SJSA1 (cell line): ENCODE measurements at regions not wholly inside any gene's neighbourhood (a gene's known extent, or its start where the extent isn't known, plus 50 kb on each side); places are given as distances from the start of the nearest gene placed in this dataset.

Experiments
- DNase-seq, 2 experiments: peaks; one replicate each; pipeline ENCODE4 v3.0.0-alpha.2; 2015 to 2020; ENCODE audit warnings: low spot score in 2 of 2, low read depth in 1 of 2
- H3K27ac ChIP-seq: fragments of 250-450 bp; sonication (Bioruptor Pico); 2 replicates; pipeline ENCODE4 v1.5.1; 2020; ENCODE audit warnings: mild to moderate bottlenecking, moderate library complexity
- H3K27me3 ChIP-seq: fragments of 250-450 bp; sonication (Bioruptor Pico); replicated peaks from 2 replicates; pipeline ENCODE4 v1.5.1; 2020; ENCODE audit warnings: mild to moderate bottlenecking, moderate library complexity
- H3K36me3 ChIP-seq: fragments of 250-450 bp; sonication (Bioruptor Pico); 2 replicates; pipeline ENCODE4 v1.5.1; 2020; ENCODE audit warnings: mild to moderate bottlenecking
- H3K4me1 ChIP-seq: fragments of 250-450 bp; sonication (Bioruptor Pico); replicated peaks from 2 replicates; pipeline ENCODE4 v1.6.1; 2021; ENCODE audit warnings: mild to moderate bottlenecking
- H3K4me3 ChIP-seq: fragments of 250-450 bp; sonication (Bioruptor Pico); 2 replicates; pipeline ENCODE4 v1.5.1; 2020; ENCODE audit warnings: mild to moderate bottlenecking
- H3K9me3 ChIP-seq: fragments of 250-450 bp; sonication (Bioruptor Pico); replicated peaks from 2 replicates; pipeline ENCODE4 v1.5.1; 2020; ENCODE audit warnings: mild to moderate bottlenecking

DNA sequence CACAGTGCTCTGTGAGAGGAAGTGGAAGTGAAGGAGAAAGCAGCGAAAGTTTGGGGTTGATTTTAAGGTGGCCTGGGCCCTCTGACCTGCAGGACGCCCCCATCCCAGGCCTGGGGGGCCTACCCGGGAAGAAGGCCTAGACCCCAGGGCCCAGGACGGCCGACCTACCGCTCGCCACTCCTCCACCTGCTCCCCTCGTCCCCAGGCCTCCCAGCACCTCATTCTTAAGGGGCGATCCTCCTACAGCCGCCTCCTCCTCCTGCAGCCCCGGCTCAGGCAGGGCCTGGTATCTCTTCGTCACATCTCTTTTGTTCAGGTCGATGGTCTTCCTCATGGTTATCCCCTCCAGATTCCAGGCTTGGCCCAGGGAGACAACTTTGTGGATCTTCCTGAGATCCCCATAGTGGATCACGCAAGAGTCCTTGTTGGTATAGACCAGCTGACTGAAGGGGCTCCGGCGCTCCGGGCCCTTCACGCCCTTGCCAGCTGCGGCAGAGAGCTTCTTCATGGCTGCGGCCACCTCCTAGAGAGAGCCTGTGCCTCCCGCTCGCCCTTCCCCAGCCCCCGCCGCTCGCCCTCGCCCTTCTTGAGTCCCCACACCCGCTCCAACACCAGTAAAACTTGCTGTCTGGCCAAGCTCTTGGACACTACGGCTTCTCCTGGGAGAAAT, 117.5 kb downstream of the OR13A1 start:
- H3K27me3 ChIP-seq: no peaks in the 10 kb centered on the region
- no peak overlapping the region for H3K4me3 ChIP-seq
- DNase-seq: no peak

DNA sequence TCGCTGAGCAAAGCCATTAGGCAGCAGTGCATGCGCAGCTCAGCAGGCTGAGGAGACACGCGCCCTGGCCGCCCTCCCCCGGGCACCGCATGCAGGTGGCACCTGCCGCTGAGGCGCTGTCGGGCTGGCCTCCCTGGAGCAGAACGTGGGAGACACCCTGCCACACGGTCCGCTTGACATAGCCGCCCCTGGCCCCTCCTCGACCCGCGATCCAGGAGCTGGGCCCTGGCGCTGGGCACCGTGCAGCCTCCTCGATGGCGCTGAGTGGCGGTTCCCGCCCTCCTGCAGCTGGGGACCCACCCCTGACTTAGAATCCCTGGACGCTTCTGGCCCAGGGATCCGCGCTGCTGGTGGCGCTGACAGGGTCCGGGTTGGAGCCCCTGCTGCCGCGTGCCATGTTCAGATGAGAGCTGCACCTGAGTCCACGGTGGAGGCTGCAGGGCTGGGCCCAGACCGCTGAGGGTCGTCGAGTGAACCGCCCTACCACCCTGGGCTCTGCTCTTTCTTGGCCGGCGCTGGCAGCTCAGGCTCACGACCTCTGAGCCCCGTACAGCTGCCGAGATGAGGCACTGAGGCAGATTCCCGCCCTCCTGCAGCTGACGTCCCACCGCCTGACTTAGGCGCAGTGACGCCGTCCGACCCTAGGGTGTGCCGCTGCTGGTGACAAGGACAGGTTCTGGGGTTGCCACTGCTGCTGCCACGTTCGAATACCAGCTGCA, 116.8 kb downstream of the OR13A1 start:
- Histone ChIP-seq H3K36me3 (no peaks in the 10 kb centered on the region), H3K9me3 (no peaks in the 10 kb centered on the region), H3K27me3 (no peaks in the 10 kb centered on the region), H3K4me3 (no peak overlapping the region), H3K4me1 (no peaks in the 10 kb centered on the region), H3K27ac (no peak overlapping the region)
- no peak for DNase-seq

More for the DNA sequence above, 117.5 kb downstream of the OR13A1 start:
- H3K36me3 ChIP-seq: no peaks in the 10 kb centered on the region
- no peaks in the 10 kb centered on the region for H3K4me1 ChIP-seq
- no peaks in the 10 kb centered on the region for H3K9me3 ChIP-seq
- no peak overlapping the region for H3K27ac ChIP-seq

GRCh38 chr10:45199205-45199740, 116.1 kb downstream of the OR13A1 start:
- no peak for DNase-seq
- Histone ChIP-seq H3K9me3 (no peaks in the 10 kb centered on the region), H3K27me3 (no peaks in the 10 kb centered on the region), H3K27ac (no peak overlapping the region), H3K36me3 (no peaks in the 10 kb centered on the region), H3K4me1 (no peaks in the 10 kb centered on the region), H3K4me3 (no peak overlapping the region)

DNA sequence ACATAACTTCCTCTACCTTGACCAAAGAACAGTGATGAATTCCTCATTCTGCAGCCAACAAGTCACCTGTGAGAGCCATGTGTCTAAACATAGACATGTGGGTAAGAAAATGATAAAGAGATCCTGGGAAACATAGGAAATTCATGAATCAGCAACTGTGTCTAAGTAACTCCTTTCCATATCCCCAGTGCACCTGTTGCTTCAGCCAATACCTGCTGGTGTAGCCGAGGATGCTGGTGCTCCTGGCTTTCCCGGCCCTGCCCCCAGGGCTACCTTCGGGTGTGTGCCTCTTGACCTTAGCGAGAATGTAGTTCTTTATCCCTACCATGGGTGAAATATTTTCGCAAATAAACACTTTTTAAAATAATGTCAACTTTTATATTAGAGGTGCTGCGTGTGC, 114.1 kb downstream of the OR13A1 start:
- Histone ChIP-seq H3K4me3 (no peak overlapping the region), H3K4me1 (no peaks in the 10 kb centered on the region), H3K9me3 (no peaks in the 10 kb centered on the region), H3K27ac (no peak overlapping the region), H3K36me3 (no peaks in the 10 kb centered on the region), H3K27me3 (no peaks in the 10 kb centered on the region)
- DNase-seq: no peak

GRCh38 chr10:45202242-45202641, 113.2 kb downstream of the OR13A1 start:
- Histone ChIP-seq H3K27ac (no peak overlapping the region), H3K9me3 (no peaks in the 10 kb centered on the region), H3K4me1 (no peaks in the 10 kb centered on the region), H3K27me3 (no peaks in the 10 kb centered on the region), H3K4me3 (no peak overlapping the region), H3K36me3 (no peaks in the 10 kb centered on the region)
- no peak for DNase-seq

DNA sequence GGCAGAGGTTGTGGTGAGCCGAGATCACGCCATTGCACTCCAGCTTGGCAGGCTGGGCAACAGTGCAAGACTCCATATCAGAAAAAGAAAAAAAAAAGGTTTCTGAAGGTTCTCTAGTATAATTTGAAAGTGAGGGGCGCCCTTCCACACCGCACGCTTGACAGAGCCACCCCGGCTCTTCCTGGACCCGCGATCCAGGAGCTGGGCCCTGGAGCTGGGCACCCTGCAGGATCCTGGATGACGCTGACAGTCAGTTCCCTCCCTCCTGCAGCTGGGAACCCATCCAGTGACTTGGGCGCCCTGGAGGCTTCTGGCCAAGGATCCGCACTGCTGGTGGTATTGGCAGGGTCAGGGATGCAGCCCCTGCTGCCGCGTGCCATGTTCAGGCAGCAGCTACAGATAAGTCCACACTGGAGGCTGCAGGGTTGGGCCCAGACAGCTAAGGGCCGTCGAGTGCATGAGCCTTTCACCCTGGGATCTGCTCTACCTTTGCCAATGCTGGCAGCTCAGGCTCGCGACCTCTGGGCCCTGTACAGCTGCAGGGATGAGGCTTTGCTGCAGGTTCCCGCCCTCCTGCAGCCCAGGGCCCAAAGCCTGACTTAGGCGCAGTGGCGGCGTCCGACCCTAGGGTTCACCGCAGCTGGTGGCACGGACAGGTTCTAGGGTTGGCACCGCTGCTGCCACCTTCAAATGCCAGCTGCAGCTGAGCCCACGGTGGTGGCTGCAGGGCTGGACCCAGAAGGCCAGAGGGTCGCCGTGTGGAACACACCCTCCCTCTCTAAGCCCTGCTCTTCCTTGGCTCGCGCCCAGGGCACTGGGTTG, 110.2 kb downstream of the OR13A1 start:
- DNase-seq: no peak
- H3K27ac ChIP-seq: no peak overlapping the region
- no peak overlapping the region for H3K4me3 ChIP-seq
- H3K36me3 ChIP-seq: no peaks in the 10 kb centered on the region
- H3K9me3 ChIP-seq: no peaks in the 10 kb centered on the region
- H3K4me1 ChIP-seq: no peaks in the 10 kb centered on the region
- no peaks in the 10 kb centered on the region for H3K27me3 ChIP-seq

- H3K36me3 ChIP-seq: no peaks in the 10 kb centered on the region
- no peak overlapping the region for H3K27ac ChIP-seq
- H3K4me1 ChIP-seq: no peaks in the 10 kb centered on the region
- H3K4me3 ChIP-seq: no peak overlapping the region
- H3K27me3 ChIP-seq: no peaks in the 10 kb centered on the region
- H3K9me3 ChIP-seq: no peaks in the 10 kb centered on the region
- no peak for DNase-seq
Observed at GRCh38 chr10:45209888-45210287, 105.5 kb downstream of the OR13A1 start.

GRCh38 chr10:45211576-45211975, 103.8 kb downstream of the OR13A1 start:
- Histone ChIP-seq H3K4me3 (no peak overlapping the region), H3K4me1 (no peaks in the 10 kb centered on the region), H3K27me3 (no peaks in the 10 kb centered on the region), H3K9me3 (no peaks in the 10 kb centered on the region), H3K27ac (no peak overlapping the region), H3K36me3 (no peaks in the 10 kb centered on the region)
- no peak for DNase-seq

DNA sequence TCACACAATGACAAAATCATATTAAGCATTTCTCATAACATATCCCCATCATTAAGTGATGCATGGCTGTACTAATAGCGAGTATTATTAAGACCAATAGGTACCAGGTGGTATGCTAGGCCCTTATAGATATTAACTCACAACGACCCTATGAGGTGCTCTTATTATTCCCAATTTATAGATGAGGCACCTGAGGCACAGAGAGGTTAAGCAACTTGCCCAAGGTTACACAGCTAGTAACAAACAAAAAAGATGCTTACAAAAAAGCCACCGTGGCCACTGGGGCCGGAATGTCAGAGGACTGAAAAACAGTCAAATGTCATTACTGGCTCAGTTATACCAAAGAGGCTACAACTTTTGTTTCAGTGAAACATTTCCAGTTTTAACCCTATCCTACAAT, 96.0 kb downstream of the OR13A1 start:
- Histone ChIP-seq H3K4me1 (no peaks in the 10 kb centered on the region), H3K27me3 (no peaks in the 10 kb centered on the region), H3K9me3 (no peaks in the 10 kb centered on the region), H3K4me3 (no peak overlapping the region), H3K36me3 (no peaks in the 10 kb centered on the region), H3K27ac (no peak overlapping the region)
- DNase-seq: no peak

GRCh38 chr10:45220931-45221330, 94.5 kb downstream of the OR13A1 start:
- no peak overlapping the region for H3K4me3 ChIP-seq
- H3K36me3 ChIP-seq: no peaks in the 10 kb centered on the region
- H3K9me3 ChIP-seq: no peaks in the 10 kb centered on the region
- H3K4me1 ChIP-seq: no peaks in the 10 kb centered on the region
- H3K27ac ChIP-seq: no peak overlapping the region
- no peaks in the 10 kb centered on the region for H3K27me3 ChIP-seq
- no peak for DNase-seq

GRCh38 chr10:45224219-45224841, 91.1 kb downstream of the OR13A1 start:
- Histone ChIP-seq H3K27me3 (no peaks in the 10 kb centered on the region), H3K4me1 (no peaks in the 10 kb centered on the region), H3K4me3 (no peak overlapping the region), H3K27ac (no peak overlapping the region), H3K9me3 (no peaks in the 10 kb centered on the region), H3K36me3 (no peaks in the 10 kb centered on the region)
- DNase-seq: no peak

GRCh38 chr10:45227042-45227441, 88.4 kb downstream of the OR13A1 start:
- Histone ChIP-seq H3K27me3 (no peaks in the 10 kb centered on the region), H3K9me3 (no peaks in the 10 kb centered on the region; the same call in 1 of the 2 replicates), H3K27ac (no peak overlapping the region), H3K4me3 (no peak overlapping the region), H3K4me1 (no peaks in the 10 kb centered on the region), H3K36me3 (no peaks in the 10 kb centered on the region)
- no peak for DNase-seq

DNA sequence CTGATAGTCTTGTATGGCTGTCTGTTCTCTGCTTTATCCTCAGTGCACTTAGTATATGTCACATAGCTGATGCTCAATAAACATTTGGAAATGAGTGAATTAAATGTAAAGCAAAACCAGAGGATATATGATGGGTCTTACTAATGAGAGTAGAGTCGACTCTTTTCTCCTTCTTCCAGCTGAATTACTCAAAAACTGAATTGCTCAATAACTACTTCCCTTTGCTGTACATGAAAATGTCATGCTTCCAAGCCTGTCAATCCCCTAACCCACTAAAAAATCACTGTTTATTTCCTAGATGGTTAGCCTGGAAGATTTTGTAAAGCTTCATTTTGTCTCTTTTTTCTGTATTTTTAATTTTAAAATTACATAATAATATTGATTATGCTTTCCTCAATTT, 88.0 kb downstream of the OR13A1 start:
- no peak overlapping the region for H3K27ac ChIP-seq
- H3K27me3 ChIP-seq: no peaks in the 10 kb centered on the region
- H3K9me3 ChIP-seq: no peaks in the 10 kb centered on the region; the same call in 1 of the 2 replicates
- no peaks in the 10 kb centered on the region for H3K36me3 ChIP-seq
- no peak overlapping the region for H3K4me3 ChIP-seq
- H3K4me1 ChIP-seq: no peaks in the 10 kb centered on the region
- DNase-seq: no peak
